ENCODE measurements at regions not wholly inside any gene's neighbourhood (a gene's known extent, or its start where the extent isn't known, plus 50 kb on each side); places are given as distances from the start of the nearest gene placed in this dataset.
"Not testable (repeated sequence)": the region's sequence is repeated elsewhere in the genome, so short reads cannot be mapped to it uniquely, and the experiment has no call there.

DNA sequence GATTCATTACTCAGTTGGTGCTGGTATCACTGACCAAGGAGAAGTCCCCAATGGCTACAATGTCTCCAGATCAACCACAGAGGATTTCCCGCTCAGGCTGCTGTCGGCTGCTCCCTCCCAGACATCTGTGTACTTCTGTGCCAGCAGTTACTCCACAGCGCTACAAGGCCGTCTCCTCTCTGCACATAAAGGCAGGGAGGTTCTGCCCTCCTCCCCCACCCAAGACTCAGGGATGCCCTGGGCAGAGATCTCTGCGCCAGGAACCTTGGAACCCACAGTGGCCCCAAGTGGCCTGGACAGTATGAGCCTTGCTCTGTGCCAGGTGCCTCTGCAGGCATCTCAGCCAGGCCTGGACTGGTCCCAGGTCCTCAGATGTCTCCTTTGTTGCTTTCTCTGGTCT lies 193.4 kb upstream of the PRSS58 start:
- Mint-ChIP-seq H3K4me1 (ENCODE audit: low read depth) (peaks cover 35% of the 10 kb centered on the region), H3K4me3 (peak overlapping the region; percentile 34), H3K36me3 (ENCODE audit: low read depth) (no peaks in the 10 kb centered on the region), H3K27ac (no peak overlapping the region), H3K9me3 (no peaks in the 10 kb centered on the region), H3K27me3 (no peaks in the 10 kb centered on the region)
- intact Hi-C loops (cut with DNase I, micrococcal nuclease) = no loop called here
- CTCF ChIA-PET = no interaction called here
- peaks cover 17% of the 10 kb centered on the region for H3K4me1 ChIP-seq (ENCODE audit: insufficient read depth, low read length)
- ATAC-seq (ENCODE audit: poor library complexity) = no peak
- H3K4me3 ChIP-seq (ENCODE audit: low read length) = peak overlapping the region; percentile 34
- POLR2A ChIA-PET = interaction anchor here (1.3 to 2.4 kb wide), 3 partner anchors 337 to 357 kb away, joined by 4 to 6 read pairs (median 6); no protein-coding TSS in a partner anchor
- no peak overlapping the region for H3K27ac ChIP-seq (ENCODE audit: low read depth in 1 of 2, low read length in 2 of 2)
- H3K36me3 ChIP-seq (ENCODE audit: insufficient read depth, low read length) = no peaks in the 10 kb centered on the region
- H3K9me3 ChIP-seq (ENCODE audit: control insufficient read depth in 1 of 2, insufficient read depth in 1 of 2, low read length in 2 of 2) = no peaks in the 10 kb centered on the region
- TF ChIP-seq, protein P1, sequence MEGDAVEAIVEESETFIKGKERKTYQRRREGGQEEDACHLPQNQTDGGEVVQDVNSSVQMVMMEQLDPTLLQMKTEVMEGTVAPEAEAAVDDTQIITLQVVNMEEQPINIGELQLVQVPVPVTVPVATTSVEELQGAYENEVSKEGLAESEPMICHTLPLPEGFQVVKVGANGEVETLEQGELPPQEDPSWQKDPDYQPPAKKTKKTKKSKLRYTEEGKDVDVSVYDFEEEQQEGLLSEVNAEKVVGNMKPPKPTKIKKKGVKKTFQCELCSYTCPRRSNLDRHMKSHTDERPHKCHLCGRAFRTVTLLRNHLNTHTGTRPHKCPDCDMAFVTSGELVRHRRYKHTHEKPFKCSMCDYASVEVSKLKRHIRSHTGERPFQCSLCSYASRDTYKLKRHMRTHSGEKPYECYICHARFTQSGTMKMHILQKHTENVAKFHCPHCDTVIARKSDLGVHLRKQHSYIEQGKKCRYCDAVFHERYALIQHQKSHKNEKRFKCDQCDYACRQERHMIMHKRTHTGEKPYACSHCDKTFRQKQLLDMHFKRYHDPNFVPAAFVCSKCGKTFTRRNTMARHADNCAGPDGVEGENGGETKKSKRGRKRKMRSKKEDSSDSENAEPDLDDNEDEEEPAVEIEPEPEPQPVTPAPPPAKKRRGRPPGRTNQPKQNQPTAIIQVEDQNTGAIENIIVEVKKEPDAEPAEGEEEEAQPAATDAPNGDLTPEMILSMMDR (IDR thresholded peaks at IDR 0.05) = no peak
- DNase-seq = no peak
- H3K27me3 ChIP-seq (ENCODE audit: control insufficient read depth in 1 of 2, insufficient read depth in 2 of 2, low read length in 2 of 2) = no peaks in the 10 kb centered on the region

DNA sequence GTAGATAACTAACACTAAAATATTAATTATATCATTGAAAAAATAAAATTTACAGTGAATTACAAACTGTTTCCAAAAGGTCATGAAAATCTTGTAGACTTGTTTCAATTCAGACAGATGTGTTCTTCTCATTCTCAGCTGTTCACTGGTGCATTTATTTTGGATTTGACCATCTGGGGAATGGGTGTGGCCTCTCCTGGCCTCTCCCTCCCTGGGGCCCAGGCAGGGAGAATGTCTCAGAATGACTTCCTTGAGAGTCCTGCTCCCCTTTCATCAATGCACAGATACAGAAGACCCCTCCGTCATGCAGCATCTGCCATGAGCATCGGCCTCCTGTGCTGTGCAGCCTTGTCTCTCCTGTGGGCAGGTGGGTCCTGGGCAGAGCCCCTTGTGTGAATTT lies 192.8 kb upstream of the PRSS58 start:
- no peak for ATAC-seq (ENCODE audit: poor library complexity)
- H3K4me3 ChIP-seq (ENCODE audit: low read length) = peak overlapping the region; percentile 34
- H3K9me3 Mint-ChIP-seq = no peaks in the 10 kb centered on the region
- H3K36me3 ChIP-seq (ENCODE audit: insufficient read depth, low read length) = no peaks in the 10 kb centered on the region
- H3K4me1 Mint-ChIP-seq (ENCODE audit: low read depth) = peaks cover 30% of the 10 kb centered on the region
- H3K27ac ChIP-seq (ENCODE audit: low read depth in 1 of 2, low read length in 2 of 2) = no peak overlapping the region
- H3K27ac Mint-ChIP-seq = peak overlapping the region; percentile 77
- peak overlapping the region; percentile 34 for H3K4me3 Mint-ChIP-seq
- H3K36me3 Mint-ChIP-seq (ENCODE audit: low read depth) = no peaks in the 10 kb centered on the region
- no peaks in the 10 kb centered on the region for H3K9me3 ChIP-seq (ENCODE audit: control insufficient read depth in 1 of 2, insufficient read depth in 1 of 2, low read length in 2 of 2)
- TF ChIP-seq, protein P1 (IDR thresholded peaks at IDR 0.05) = no peak
- peaks cover 17% of the 10 kb centered on the region for H3K4me1 ChIP-seq (ENCODE audit: insufficient read depth, low read length)
- no peaks in the 10 kb centered on the region for H3K27me3 ChIP-seq (ENCODE audit: control insufficient read depth in 1 of 2, insufficient read depth in 2 of 2, low read length in 2 of 2)
- POLR2A ChIA-PET = interaction anchor here (1.3 to 2.4 kb wide), 3 partner anchors 338 to 358 kb away, joined by 4 to 6 read pairs (median 6); no protein-coding TSS in a partner anchor
- CTCF ChIA-PET = no interaction called here
- H3K27me3 Mint-ChIP-seq = no peaks in the 10 kb centered on the region
- intact Hi-C loops (cut with DNase I, micrococcal nuclease) = no loop called here
- no peak for DNase-seq

DNA sequence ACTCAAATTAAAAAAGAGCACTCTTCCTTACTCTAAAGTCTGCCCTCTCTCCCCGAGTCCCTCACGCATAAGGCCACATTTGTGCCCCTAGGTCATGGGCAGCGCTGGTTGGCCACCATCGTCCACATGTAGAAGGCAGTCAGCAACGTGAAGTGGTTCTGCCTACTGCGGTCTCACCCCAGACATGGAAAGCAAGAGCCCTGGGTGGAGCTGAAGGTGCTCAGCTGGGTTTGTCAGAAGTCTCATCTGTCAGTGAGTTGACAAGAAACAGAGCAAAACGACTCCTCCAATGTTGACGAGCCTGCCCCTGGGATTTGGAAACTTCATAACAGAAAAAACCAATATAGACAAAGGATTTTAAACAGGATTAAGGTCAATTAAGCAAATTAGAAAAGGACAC lies 192.3 kb upstream of the PRSS58 start:
- peak overlapping the region; percentile 77 for H3K27ac Mint-ChIP-seq
- POLR2A ChIA-PET = interaction anchor here (1.3 to 2.4 kb wide), 3 partner anchors 338 to 358 kb away, joined by 4 to 6 read pairs (median 6); no protein-coding TSS in a partner anchor
- H3K27me3 Mint-ChIP-seq = no peaks in the 10 kb centered on the region

DNA sequence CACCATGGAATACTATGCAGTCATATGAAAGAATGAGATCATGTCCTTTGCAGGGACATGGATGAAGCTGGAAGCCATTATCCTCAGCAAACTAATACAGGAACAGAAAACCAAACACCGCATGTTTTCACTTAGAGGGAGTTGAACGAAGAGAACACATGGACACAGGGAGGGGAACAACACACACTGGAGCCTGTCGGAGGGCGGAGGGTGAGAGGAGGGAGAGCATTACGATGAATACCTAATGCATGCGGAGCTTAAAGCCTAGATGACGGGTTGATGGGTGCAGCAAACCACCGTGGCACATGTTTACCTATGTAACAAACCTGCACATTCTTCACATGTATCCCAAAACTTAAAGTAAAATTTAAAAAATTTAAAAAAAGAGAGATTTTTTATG lies 191.0 kb upstream of the PRSS58 start:
- Mint-ChIP-seq H3K4me1 (ENCODE audit: low read depth) (peaks cover 21% of the 10 kb centered on the region), H3K4me3 (peak overlapping the region; percentile 11), H3K27ac (peak overlapping the region; percentile 12)
- ATAC-seq (ENCODE audit: poor library complexity); H3K9me3 Mint-ChIP-seq; H3K27me3 Mint-ChIP-seq; H3K27me3 ChIP-seq (ENCODE audit: control insufficient read depth in 1 of 2, insufficient read depth in 2 of 2, low read length in 2 of 2); H3K27ac ChIP-seq (ENCODE audit: low read depth in 1 of 2, low read length in 2 of 2); H3K36me3 Mint-ChIP-seq (ENCODE audit: low read depth); DNase-seq; H3K4me3 ChIP-seq (ENCODE audit: low read length); CTCF ChIA-PET; H3K36me3 ChIP-seq (ENCODE audit: insufficient read depth, low read length); H3K9me3 ChIP-seq (ENCODE audit: control insufficient read depth in 1 of 2, insufficient read depth in 1 of 2, low read length in 2 of 2): not testable (repeated sequence)
- intact Hi-C loops (cut with DNase I, micrococcal nuclease) = loop anchor here in 1 of 2 experiments (5.0 to 10.0 kb wide), 2 partner anchors 368 to 556 kb away; no protein-coding TSS in a partner anchor
- peaks cover 12% of the 10 kb centered on the region for H3K4me1 ChIP-seq (ENCODE audit: insufficient read depth, low read length)
- POLR2A ChIA-PET = interaction anchor here (1.0 to 2.4 kb wide), 3 partner anchors 348 to 360 kb away, joined by 6 read pairs; no protein-coding TSS in a partner anchor

More for the DNA sequence above, 192.3 kb upstream of the PRSS58 start:
- TF ChIP-seq, protein P1 (IDR thresholded peaks at IDR 0.05) = no peak
- CTCF ChIA-PET = no interaction called here
- intact Hi-C loops (cut with DNase I, micrococcal nuclease) = no loop called here
- peak overlapping the region; percentile 72 for H3K4me3 Mint-ChIP-seq
- Histone ChIP-seq H3K36me3 (ENCODE audit: insufficient read depth, low read length) (no peaks in the 10 kb centered on the region), H3K4me3 (ENCODE audit: low read length) (no peak overlapping the region), H3K4me1 (ENCODE audit: insufficient read depth, low read length) (peaks cover 16% of the 10 kb centered on the region), H3K27ac (ENCODE audit: low read depth in 1 of 2, low read length in 2 of 2) (no peak overlapping the region), H3K9me3 (ENCODE audit: control insufficient read depth in 1 of 2, insufficient read depth in 1 of 2, low read length in 2 of 2) (no peaks in the 10 kb centered on the region), H3K27me3 (ENCODE audit: control insufficient read depth in 1 of 2, insufficient read depth in 2 of 2, low read length in 2 of 2) (no peaks in the 10 kb centered on the region)
- H3K36me3 Mint-ChIP-seq (ENCODE audit: low read depth) = no peaks in the 10 kb centered on the region
- H3K4me1 Mint-ChIP-seq (ENCODE audit: low read depth) = peaks cover 26% of the 10 kb centered on the region
- no peak for ATAC-seq (ENCODE audit: poor library complexity)
- H3K9me3 Mint-ChIP-seq = no peaks in the 10 kb centered on the region
- no peak for DNase-seq
